Brain microvascular endothelial cell (primary cell): ENCODE measurements at regions not wholly inside any gene's neighbourhood (a gene's known extent, or its start where the extent isn't known, plus 50 kb on each side); places are given as distances from the start of the nearest gene placed in this dataset.

Experiments used
- DNase-seq: peaks from one replicate; pipeline ENCODE4 v3.0.0-alpha.2; 2020
- H3K27ac ChIP-seq: fragments of 250-450 bp; sonication (Bioruptor Pico); 2 replicates; pipeline ENCODE4 v1.5.1; 2020; ENCODE audit warnings: mild to moderate bottlenecking, moderate library complexity
- H3K27me3 ChIP-seq: fragments of 250-450 bp; sonication (Bioruptor Pico); replicated peaks from 2 replicates; pipeline ENCODE4 v1.5.1; 2020; ENCODE audit warnings: mild to moderate bottlenecking
- H3K36me3 ChIP-seq: fragments of 250-450 bp; sonication (Bioruptor Pico); replicated peaks from 2 replicates; pipeline ENCODE4 v1.5.1; 2020; ENCODE audit warnings: mild to moderate bottlenecking
- H3K4me3 ChIP-seq: 2 replicates; pipeline ENCODE4 v1.5.1; 2011; ENCODE audit warnings: low read depth, mild to moderate bottlenecking, control low read depth, low read length, moderate library complexity
- CTCF ChIP-seq: IDR thresholded peaks from 2 replicates; pipeline ENCODE4 v1.5.1; 2011; ENCODE audit warnings: low read depth, mild to moderate bottlenecking, moderate library complexity, low read length, control low read depth, inconsistent platforms; ENCODE audit errors: missing control alignments
- in situ Hi-C: cut with HindIII; loops from 2 replicates; pipeline ENCODE4 v1.10.0; 2017; ENCODE audit warnings: low sequenced_read_pairs, low pct_ligation_motif_present

DNA sequence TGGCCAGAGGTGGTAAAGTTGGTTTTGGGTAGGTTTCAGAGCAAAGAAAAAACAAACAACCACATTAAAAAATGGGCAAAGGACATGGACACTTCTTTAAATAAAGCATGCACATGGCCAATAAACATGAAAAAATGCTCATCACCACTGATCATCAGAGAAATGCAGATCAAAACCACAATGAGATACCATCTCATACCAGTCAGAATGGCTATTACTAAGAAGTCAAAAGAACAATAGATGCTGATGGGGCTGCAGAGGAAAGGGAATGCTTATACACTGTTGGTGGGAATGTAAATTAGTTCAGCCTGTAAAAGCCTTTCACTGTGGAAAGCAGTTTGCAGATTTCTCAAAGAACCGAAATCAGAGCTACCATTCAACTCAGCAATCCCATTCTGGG lies 598.4 kb upstream of the SOX9 start:
- no peak for TF ChIP-seq CTCF
- no peak for DNase-seq
- Histone ChIP-seq H3K27ac (no peak overlapping the region), H3K36me3 (no peaks in the 10 kb centered on the region), H3K4me3 (no peak overlapping the region), H3K27me3 (no peaks in the 10 kb centered on the region)
- in situ Hi-C loops, result no loop called here

DNA sequence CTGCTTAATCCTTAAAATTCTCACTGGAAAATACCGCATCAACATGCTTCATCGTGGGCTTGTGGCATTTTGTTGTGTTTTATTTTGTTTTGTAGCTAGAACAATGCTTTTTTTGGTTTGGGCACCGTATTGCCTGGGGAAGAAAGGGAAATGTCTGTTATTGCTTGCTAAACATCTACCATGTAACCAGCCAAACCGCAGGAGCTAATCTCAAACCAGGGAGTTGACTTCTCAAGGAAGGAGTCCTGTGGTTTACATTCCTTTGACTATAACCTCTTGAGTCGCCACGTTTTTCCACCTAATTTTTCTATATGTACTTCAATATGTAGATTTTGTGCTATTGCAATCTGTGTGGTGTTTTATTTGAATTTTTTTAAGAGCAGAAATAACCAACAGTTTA lies 593.5 kb upstream of the SOX9 start:
- in situ Hi-C loops, result no loop called here
- Histone ChIP-seq H3K4me3 (no peak overlapping the region), H3K27me3 (no peaks in the 10 kb centered on the region), H3K27ac (no peak overlapping the region), H3K36me3 (no peaks in the 10 kb centered on the region)
- DNase-seq, result peak; percentile 34
- TF ChIP-seq CTCF, result no peak

- no peak for TF ChIP-seq CTCF
- in situ Hi-C loops, result no loop called here
- Histone ChIP-seq H3K36me3 (no peaks in the 10 kb centered on the region), H3K4me3 (no peak overlapping the region), H3K27ac (no peak overlapping the region), H3K27me3 (no peaks in the 10 kb centered on the region)
- no peak for DNase-seq
These were observed 592.6 kb upstream of the SOX9 start for GRCh38 chr17:71528210-71528609.

- in situ Hi-C loops, result no loop called here
- Histone ChIP-seq H3K36me3 (no peaks in the 10 kb centered on the region), H3K27ac (no peak overlapping the region), H3K27me3 (no peaks in the 10 kb centered on the region), H3K4me3 (no peak overlapping the region)
- TF ChIP-seq CTCF, result no peak
- DNase-seq, result no peak
These were observed 590.6 kb upstream of the SOX9 start for GRCh38 chr17:71530248-71530647.

DNA sequence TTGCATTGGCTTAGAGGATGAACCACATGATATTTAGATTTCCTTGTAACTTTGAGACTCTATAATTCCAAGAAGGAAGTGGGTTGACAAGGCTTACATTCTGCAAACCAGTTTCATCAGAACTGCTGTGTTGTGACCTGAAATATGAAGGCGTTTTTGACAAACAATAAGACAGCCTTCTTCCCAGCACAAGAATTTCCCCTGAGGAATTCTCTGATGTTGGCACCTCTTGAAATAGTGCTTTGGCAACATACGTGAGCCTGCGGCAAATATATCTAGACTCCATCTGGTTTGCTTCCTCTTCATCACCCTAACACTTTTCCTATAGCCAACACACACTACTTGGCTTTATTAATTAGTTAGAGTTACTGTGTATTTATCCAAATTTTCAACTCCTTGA lies 585.5 kb upstream of the SOX9 start:
- no peak for DNase-seq
- no peaks in the 10 kb centered on the region for H3K36me3 ChIP-seq
- no peak overlapping the region for H3K4me3 ChIP-seq
- no peak overlapping the region for H3K27ac ChIP-seq
- no peak for TF ChIP-seq CTCF
- in situ Hi-C loops, result no loop called here
- no peaks in the 10 kb centered on the region for H3K27me3 ChIP-seq

GRCh38 chr17:71546419-71546818 lies 574.4 kb upstream of the SOX9 start:
- in situ Hi-C loops, result no loop called here
- Histone ChIP-seq H3K27me3 (no peaks in the 10 kb centered on the region), H3K36me3 (no peaks in the 10 kb centered on the region), H3K4me3 (no peak overlapping the region), H3K27ac (no peak overlapping the region)
- TF ChIP-seq CTCF, result no peak
- no peak for DNase-seq
